ENCODE measurements at regions not wholly inside any gene's neighbourhood (a gene's known extent, or its start where the extent isn't known, plus 50 kb on each side); places are given as distances from the start of the nearest gene placed in this dataset.

GRCh38 chr4:125801373-125801772 is 486.6 kb downstream of the FAT4 start (continued):
- TF ChIP-seq ZBTB40 (IDR thresholded peaks at IDR 0.05; ENCODE audit: borderline replicate concordance) (no peak), STAT1 (conservative IDR thresholded peaks at IDR 0.05) (no peak), SMC3 (IDR thresholded peaks at IDR 0.05; ENCODE audit: borderline replicate concordance, low read length) (no peak), POLR2A (IDR thresholded peaks at IDR 0.05; ENCODE audit: low read depth, low read length) (no peak), CREM (IDR thresholded peaks at IDR 0.05; ENCODE audit: low read depth) (no peak)

GRCh38 chr4:125801924-125802323 is 487.2 kb downstream of the FAT4 start:
- in situ Hi-C loops (cut with MboI): no loop called here
- POLR2A ChIA-PET: no interaction called here
- no peak overlapping the region for H3K27ac ChIP-seq (ENCODE audit: control insufficient read depth, insufficient read depth)
- CTCF ChIA-PET: interaction anchor here (1.3 to 1.4 kb wide), 2 partner anchors 9 to 40 kb away, joined by 5 to 7 read pairs; no protein-coding TSS in a partner anchor
- H4K20me1 ChIP-seq (ENCODE audit: control insufficient read depth, insufficient read depth): no peaks in the 10 kb centered on the region
- H3K4me3 ChIP-seq: no peak overlapping the region
- intact Hi-C loops (cut with micrococcal nuclease; ENCODE audit: unreplicated experiment): no loop called here
- TF ChIP-seq PKNOX1 (IDR thresholded peaks at IDR 0.05) (peak; percentile 58), IKZF2 (IDR thresholded peaks at IDR 0.05) (0 out of 4 replicates have a peak, but pooled peaks of 1 of the 2 experiments have one; percentile 25), ZNF217 (IDR thresholded peaks at IDR 0.05) (peak; percentile 64; the same call in 1 of the 2 replicates), MTA2 (IDR thresholded peaks at IDR 0.05; ENCODE audit: low read depth) (peak; percentile 50; the same call in 1 of the 2 replicates), POLR2AphosphoS2 (IDR thresholded peaks at IDR 0.05; ENCODE audit: low read depth, low read length) (no peak)
- H2AFZ ChIP-seq (ENCODE audit: control insufficient read depth, low read depth, low read length): no peak overlapping the region
- H3K9ac ChIP-seq (ENCODE audit: control insufficient read depth, insufficient read depth, low read length): no peak overlapping the region
- no peak overlapping the region for H3K4me2 ChIP-seq (ENCODE audit: control insufficient read depth, insufficient read depth)
- RAD21 ChIA-PET (ENCODE audit: unreplicated experiment): interaction anchor here (1.2 kb wide), 2 partner anchors 9 to 42 kb away, joined by 3 to 5 read pairs; no protein-coding TSS in a partner anchor
- no peaks in the 10 kb centered on the region for H3K9me3 ChIP-seq (replicated peaks; ENCODE audit: control insufficient read depth, insufficient read depth, low read length)
- SMC1A ChIA-PET (ENCODE audit: uncharacterized antibody, unreplicated experiment): interaction anchor here (0.9 to 3.0 kb wide), 10 partner anchors 9 to 38 kb away, joined by 3 to 9 read pairs (median 4); no protein-coding TSS in a partner anchor
- H3K4me1 ChIP-seq (ENCODE audit: control insufficient read depth, insufficient read depth, low read length): no peaks in the 10 kb centered on the region
- no peaks in the 10 kb centered on the region for H3K36me3 ChIP-seq (ENCODE audit: control insufficient read depth in 2 of 2, insufficient read depth in 2 of 2, low read length in 1 of 2)
- WGBS (ENCODE audit: insufficient coverage, insufficient replicate concordance, low lambda C conversion rate, missing lambda C conversion rate): 0% methylated on average over 1 of the region's 1 CpG
- no peaks in the 10 kb centered on the region for H3K79me2 ChIP-seq (ENCODE audit: control insufficient read depth, insufficient read depth, low read length)
- ATAC-seq: peak; percentile 84
- no peak for FAIRE-seq
- DNase-seq (ENCODE audit: low read depth, low spot score): no peak
- no TSS peak for BruUV-seq (replicated peaks)
- no peaks in the 10 kb centered on the region for H3K27me3 ChIP-seq (replicated peaks in 1 of 2; ENCODE audit: control insufficient read depth in 2 of 2, insufficient read depth in 2 of 2, low read length in 1 of 2)
